ENCODE measurements at regions not wholly inside any gene's neighbourhood (a gene's known extent, or its start where the extent isn't known, plus 50 kb on each side); places are given as distances from the start of the nearest gene placed in this dataset.

DNA sequence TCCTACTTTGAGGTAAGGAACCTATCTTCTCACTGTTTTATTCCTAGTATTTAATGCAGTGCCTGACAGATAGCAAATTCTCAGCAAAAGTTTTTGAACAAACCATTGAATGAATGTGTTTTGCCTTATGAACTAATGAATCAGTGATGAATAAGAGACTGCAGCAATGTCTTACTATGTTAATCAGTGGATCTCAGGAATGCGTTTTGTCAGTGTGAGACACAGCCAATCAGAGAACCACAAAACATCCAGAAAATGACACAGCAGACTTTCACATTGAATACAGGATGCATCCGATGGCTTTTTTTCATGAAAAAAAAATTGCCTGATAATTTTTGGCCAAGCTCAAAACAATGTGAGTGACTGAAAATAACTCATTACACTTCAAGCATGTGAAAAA, 270.5 kb downstream of the BMP2 start:
- no peak overlapping the region for H3K27ac Mint-ChIP-seq
- CTCF ChIA-PET: no interaction called here
- POLR2A ChIA-PET: no interaction called here
- Histone ChIP-seq H3K4me1 (ENCODE audit: insufficient read depth, low read length) (no peaks in the 10 kb centered on the region), H3K36me3 (ENCODE audit: insufficient read depth, low read length) (no peaks in the 10 kb centered on the region), H3K27ac (ENCODE audit: low read depth, low read length) (no peak overlapping the region), H3K27me3 (ENCODE audit: insufficient read depth, low read length, poor library complexity, severe bottlenecking) (no peaks in the 10 kb centered on the region), H3K9me3 (ENCODE audit: low read length) (no peaks in the 10 kb centered on the region), H3K4me3 (ENCODE audit: low read length) (no peak overlapping the region)
- no peak overlapping the region for H3K4me3 Mint-ChIP-seq
- H3K27me3 Mint-ChIP-seq: no peaks in the 10 kb centered on the region
- peaks cover 11 to 29% (median 23%) of the 10 kb centered on the region in 5 donors for H3K9me3 Mint-ChIP-seq
- no peak for DNase-seq
- H3K4me1 Mint-ChIP-seq: no peaks in the 10 kb centered on the region
- no peaks in the 10 kb centered on the region for H3K36me3 Mint-ChIP-seq

DNA sequence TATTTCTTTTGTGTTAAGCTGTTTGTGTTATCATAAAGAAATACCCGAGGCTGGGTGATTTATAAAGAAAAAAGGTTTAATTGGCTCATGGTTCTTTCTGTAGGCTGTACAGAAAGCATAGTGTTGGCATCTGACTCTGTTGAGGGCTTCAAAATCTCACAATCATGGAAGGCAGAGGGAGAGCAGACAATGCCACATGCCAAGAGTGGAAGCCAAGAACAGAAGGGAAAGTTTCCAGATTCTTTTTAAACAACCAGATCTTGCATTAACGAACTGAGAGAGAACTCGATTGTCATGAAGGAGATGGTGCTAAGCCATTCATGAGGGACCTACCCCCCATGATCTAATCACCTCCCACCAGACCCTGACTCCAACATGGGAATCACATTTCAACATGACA, 290.1 kb downstream of the BMP2 start:
- no peak for DNase-seq
- CTCF ChIA-PET: no interaction called here

DNA sequence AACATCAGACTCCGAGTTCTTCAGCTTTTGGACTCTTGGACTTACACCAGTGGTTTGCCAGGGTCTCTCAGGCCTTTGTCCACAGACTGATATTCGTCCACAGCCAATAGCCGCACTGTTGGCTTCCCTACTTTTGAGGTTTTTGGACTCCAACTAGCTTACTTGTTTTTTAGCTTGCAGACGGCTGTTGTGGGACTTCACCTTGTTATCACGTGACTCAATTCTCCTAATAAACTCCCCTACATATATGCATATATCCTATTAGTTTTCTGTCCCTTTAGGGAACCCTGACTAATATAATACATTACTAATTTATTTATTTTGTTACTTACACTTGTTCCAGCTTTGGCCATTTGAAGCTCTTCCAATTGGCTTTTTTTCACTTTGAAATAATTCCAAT, 311.3 kb downstream of the BMP2 start:
- Histone ChIP-seq H3K36me3 (ENCODE audit: insufficient read depth, low read length) (no peaks in the 10 kb centered on the region), H3K27me3 (ENCODE audit: insufficient read depth, low read length, poor library complexity, severe bottlenecking) (no peaks in the 10 kb centered on the region), H3K27ac (ENCODE audit: low read depth, low read length) (no peak overlapping the region), H3K4me1 (ENCODE audit: insufficient read depth, low read length) (no peaks in the 10 kb centered on the region), H3K4me3 (ENCODE audit: low read length) (no peak overlapping the region), H3K9me3 (ENCODE audit: low read length) (peaks cover 5% of the 10 kb centered on the region)
- Mint-ChIP-seq H3K4me3 (no peak overlapping the region), H3K9me3 (peaks cover 0 to 17% (median 3%) of the 10 kb centered on the region in 5 donors), H3K36me3 (no peaks in the 10 kb centered on the region), H3K4me1 (no peaks in the 10 kb centered on the region), H3K27ac (no peak overlapping the region), H3K27me3 (no peaks in the 10 kb centered on the region)
- CTCF ChIA-PET: no interaction called here
- DNase-seq: no peak
- POLR2A ChIA-PET: no interaction called here

More for the DNA sequence above, 290.1 kb downstream of the BMP2 start:
- Histone ChIP-seq H3K9me3 (ENCODE audit: low read length) (no peaks in the 10 kb centered on the region), H3K27me3 (ENCODE audit: insufficient read depth, low read length, poor library complexity, severe bottlenecking) (no peaks in the 10 kb centered on the region), H3K4me1 (ENCODE audit: insufficient read depth, low read length) (no peaks in the 10 kb centered on the region), H3K27ac (ENCODE audit: low read depth, low read length) (no peak overlapping the region), H3K36me3 (ENCODE audit: insufficient read depth, low read length) (no peaks in the 10 kb centered on the region), H3K4me3 (ENCODE audit: low read length) (no peak overlapping the region)
- Mint-ChIP-seq H3K4me1 (no peaks in the 10 kb centered on the region), H3K9me3 (peaks cover 0 to 17% (median 9%) of the 10 kb centered on the region in 5 donors), H3K27me3 (no peaks in the 10 kb centered on the region), H3K27ac (no peak overlapping the region), H3K4me3 (no peak overlapping the region), H3K36me3 (no peaks in the 10 kb centered on the region)
- POLR2A ChIA-PET: no interaction called here

DNA sequence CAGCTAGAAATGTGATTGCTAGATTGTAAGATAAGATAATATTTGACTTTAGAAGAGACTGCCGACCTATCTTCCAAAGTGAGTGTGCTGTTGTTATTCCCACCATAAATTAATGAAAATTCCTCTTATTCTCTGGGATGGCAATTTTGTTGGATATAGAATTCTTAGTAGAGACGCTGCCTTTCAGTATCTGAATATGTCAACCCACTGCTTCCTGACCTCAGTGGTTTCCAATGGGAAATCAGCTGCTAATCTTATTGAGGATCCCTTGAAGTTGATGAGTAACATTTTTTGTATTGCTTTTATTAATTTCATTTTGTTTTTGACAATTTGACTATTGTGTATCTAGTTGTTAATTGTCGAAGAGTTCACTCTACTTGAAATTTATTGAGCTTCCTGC, 313.0 kb downstream of the BMP2 start:
- peaks cover 5% of the 10 kb centered on the region for H3K9me3 ChIP-seq (ENCODE audit: low read length)

DNA sequence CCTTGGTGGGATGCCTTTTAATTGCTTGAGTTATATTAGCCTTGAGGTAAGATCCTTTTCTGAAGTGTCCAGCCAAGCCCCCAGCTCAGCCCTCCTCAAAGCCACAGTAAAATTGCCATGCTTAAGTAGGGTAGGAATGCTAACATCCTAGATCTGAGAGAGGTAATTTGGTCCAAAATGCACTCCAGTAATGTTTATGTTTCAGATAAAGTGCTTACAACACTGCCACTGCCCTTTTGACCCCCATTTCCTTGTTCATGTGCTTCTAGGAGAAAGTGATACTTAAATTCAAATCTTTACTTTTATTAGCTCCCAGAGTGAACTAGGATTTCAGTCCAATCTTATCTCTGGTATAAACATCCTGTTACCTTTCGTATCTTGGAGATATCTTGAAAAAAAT, 318.0 kb downstream of the BMP2 start:
- Mint-ChIP-seq H3K27me3 (no peaks in the 10 kb centered on the region), H3K4me1 (no peaks in the 10 kb centered on the region), H3K4me3 (no peak overlapping the region), H3K27ac (no peak overlapping the region), H3K36me3 (no peaks in the 10 kb centered on the region), H3K9me3 (peaks cover 0 to 23% (median 10%) of the 10 kb centered on the region in 5 donors)
- ChIA-PET CTCF (no interaction called here), POLR2A (no interaction called here)
- H3K27ac ChIP-seq (ENCODE audit: low read depth, low read length): no peak overlapping the region
- no peak overlapping the region for H3K4me3 ChIP-seq (ENCODE audit: low read length)
- no peaks in the 10 kb centered on the region for H3K36me3 ChIP-seq (ENCODE audit: insufficient read depth, low read length)
- no peaks in the 10 kb centered on the region for H3K4me1 ChIP-seq (ENCODE audit: insufficient read depth, low read length)
- no peak for DNase-seq
- peaks cover 5% of the 10 kb centered on the region for H3K9me3 ChIP-seq (ENCODE audit: low read length)
- no peaks in the 10 kb centered on the region for H3K27me3 ChIP-seq (ENCODE audit: insufficient read depth, low read length, poor library complexity, severe bottlenecking)

More for the DNA sequence above, 313.0 kb downstream of the BMP2 start:
- CTCF ChIA-PET: no interaction called here
- Mint-ChIP-seq H3K27ac (no peak overlapping the region), H3K4me3 (no peak overlapping the region), H3K4me1 (no peaks in the 10 kb centered on the region), H3K27me3 (no peaks in the 10 kb centered on the region), H3K9me3 (peaks cover 0 to 17% (median 3%) of the 10 kb centered on the region in 5 donors), H3K36me3 (no peaks in the 10 kb centered on the region)
- no peak for DNase-seq
- Histone ChIP-seq H3K27ac (ENCODE audit: low read depth, low read length) (no peak overlapping the region), H3K27me3 (ENCODE audit: insufficient read depth, low read length, poor library complexity, severe bottlenecking) (no peaks in the 10 kb centered on the region), H3K4me3 (ENCODE audit: low read length) (no peak overlapping the region), H3K4me1 (ENCODE audit: insufficient read depth, low read length) (no peaks in the 10 kb centered on the region), H3K36me3 (ENCODE audit: insufficient read depth, low read length) (no peaks in the 10 kb centered on the region)
- POLR2A ChIA-PET: no interaction called here

DNA sequence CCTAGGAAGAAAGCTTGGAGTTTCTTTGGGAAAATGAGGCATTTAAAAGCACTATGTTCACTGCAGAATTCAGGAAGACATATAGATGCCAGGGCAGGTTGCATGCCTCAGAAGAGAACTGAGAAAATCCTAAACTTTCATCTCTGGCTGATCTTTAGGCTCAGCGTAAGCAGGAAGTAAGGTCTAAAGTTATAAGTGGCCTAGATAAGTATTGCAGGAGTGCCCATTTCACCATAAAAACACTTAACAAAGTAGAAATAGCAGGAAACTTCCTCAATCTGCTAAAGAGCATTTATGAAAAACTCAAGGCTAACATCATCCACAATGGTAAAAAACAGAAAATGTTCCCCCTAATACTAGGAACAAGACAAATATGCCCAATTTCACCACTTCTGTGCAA, 320.3 kb downstream of the BMP2 start:
- Mint-ChIP-seq H3K27me3 (no peaks in the 10 kb centered on the region), H3K27ac (no peak overlapping the region), H3K4me1 (no peaks in the 10 kb centered on the region), H3K9me3 (peaks cover 5 to 18% (median 10%) of the 10 kb centered on the region in 5 donors), H3K36me3 (no peaks in the 10 kb centered on the region), H3K4me3 (no peak overlapping the region)
- Histone ChIP-seq H3K27me3 (ENCODE audit: insufficient read depth, low read length, poor library complexity, severe bottlenecking) (no peaks in the 10 kb centered on the region), H3K4me3 (ENCODE audit: low read length) (no peak overlapping the region), H3K4me1 (ENCODE audit: insufficient read depth, low read length) (no peaks in the 10 kb centered on the region), H3K27ac (ENCODE audit: low read depth, low read length) (no peak overlapping the region), H3K36me3 (ENCODE audit: insufficient read depth, low read length) (no peaks in the 10 kb centered on the region), H3K9me3 (ENCODE audit: low read length) (peaks cover 5% of the 10 kb centered on the region)
- POLR2A ChIA-PET: no interaction called here
- no peak for DNase-seq
- CTCF ChIA-PET: no interaction called here

DNA sequence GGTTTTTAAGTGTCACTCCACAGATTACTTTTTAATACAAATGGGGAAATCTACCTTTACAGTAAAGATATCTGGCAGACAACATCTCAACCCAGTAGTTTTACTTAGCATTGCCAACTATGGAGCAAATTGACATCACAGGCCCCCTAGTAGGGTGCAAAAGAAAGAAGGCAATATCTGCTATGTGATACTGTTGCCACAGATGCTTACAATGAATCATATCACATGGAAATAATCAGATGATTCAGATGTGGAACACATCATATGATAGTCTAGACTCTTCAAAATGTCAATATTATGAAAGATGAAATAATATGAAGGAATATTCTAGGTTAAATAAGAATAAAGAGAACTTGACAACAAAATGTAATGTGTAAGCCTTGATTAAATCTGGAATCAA, 322.5 kb downstream of the BMP2 start:
- DNase-seq: no peak
- no peak overlapping the region for H3K4me3 Mint-ChIP-seq

DNA sequence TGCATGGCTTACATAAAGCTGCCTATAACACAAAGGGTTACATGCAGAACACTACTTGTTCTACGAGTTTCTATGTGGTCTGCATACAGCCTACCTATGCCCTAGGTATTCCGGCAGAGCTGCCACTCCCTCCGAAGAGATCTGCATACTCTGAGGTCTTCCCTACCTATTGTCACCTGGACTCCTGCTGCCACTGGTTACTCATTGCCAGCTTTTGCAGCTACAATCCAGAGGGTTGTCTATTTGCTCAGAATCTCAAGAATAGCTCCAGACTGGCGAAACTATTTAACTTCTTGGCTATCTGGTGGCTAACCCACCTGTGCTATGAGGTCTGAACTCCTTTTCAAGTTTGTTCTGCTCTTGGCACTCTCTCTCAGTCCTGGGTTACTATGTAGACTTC, 323.3 kb downstream of the BMP2 start:
- POLR2A ChIA-PET: no interaction called here
- no peaks in the 10 kb centered on the region for H3K4me1 ChIP-seq (ENCODE audit: insufficient read depth, low read length)
- Mint-ChIP-seq H3K4me1 (no peaks in the 10 kb centered on the region), H3K9me3 (peaks cover 5 to 19% (median 13%) of the 10 kb centered on the region in 5 donors), H3K27ac (no peak overlapping the region), H3K4me3 (no peak overlapping the region), H3K36me3 (no peaks in the 10 kb centered on the region), H3K27me3 (no peaks in the 10 kb centered on the region)
- no peaks in the 10 kb centered on the region for H3K36me3 ChIP-seq (ENCODE audit: insufficient read depth, low read length)
- DNase-seq: no peak
- no peaks in the 10 kb centered on the region for H3K27me3 ChIP-seq (ENCODE audit: insufficient read depth, low read length, poor library complexity, severe bottlenecking)
- peaks cover 5% of the 10 kb centered on the region for H3K9me3 ChIP-seq (ENCODE audit: low read length)
- no peak overlapping the region for H3K4me3 ChIP-seq (ENCODE audit: low read length)
- CTCF ChIA-PET: no interaction called here
- H3K27ac ChIP-seq (ENCODE audit: low read depth, low read length): no peak overlapping the region

More for the DNA sequence above, 322.5 kb downstream of the BMP2 start:
- Histone ChIP-seq H3K36me3 (ENCODE audit: insufficient read depth, low read length) (no peaks in the 10 kb centered on the region), H3K9me3 (ENCODE audit: low read length) (peaks cover 5% of the 10 kb centered on the region), H3K27me3 (ENCODE audit: insufficient read depth, low read length, poor library complexity, severe bottlenecking) (no peaks in the 10 kb centered on the region), H3K4me1 (ENCODE audit: insufficient read depth, low read length) (no peaks in the 10 kb centered on the region), H3K27ac (ENCODE audit: low read depth, low read length) (no peak overlapping the region), H3K4me3 (ENCODE audit: low read length) (no peak overlapping the region)
- H3K4me1 Mint-ChIP-seq: no peaks in the 10 kb centered on the region
- H3K27me3 Mint-ChIP-seq: no peaks in the 10 kb centered on the region
- CTCF ChIA-PET: no interaction called here
- POLR2A ChIA-PET: no interaction called here
- peaks cover 5 to 14% (median 13%) of the 10 kb centered on the region in 5 donors for H3K9me3 Mint-ChIP-seq
- H3K36me3 Mint-ChIP-seq: no peaks in the 10 kb centered on the region
- no peak overlapping the region for H3K27ac Mint-ChIP-seq

DNA sequence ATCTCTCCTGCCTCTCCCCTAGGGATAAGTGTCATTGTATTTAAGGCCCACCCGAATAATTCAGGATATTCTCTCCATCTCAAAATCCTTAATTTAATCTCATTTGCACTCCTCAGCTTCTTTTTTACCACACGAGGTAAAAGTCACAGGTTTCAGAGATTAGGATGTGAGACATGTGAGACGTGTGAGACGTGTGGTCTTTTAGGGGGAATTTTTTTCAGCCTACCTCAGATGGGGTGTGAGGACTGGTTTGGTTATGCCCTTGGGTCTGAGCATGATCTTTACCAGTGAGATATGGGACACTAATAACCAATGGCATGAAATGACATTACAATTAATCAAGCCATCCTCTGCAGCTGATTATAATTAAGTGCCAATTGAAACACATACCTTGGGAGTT, 324.2 kb downstream of the BMP2 start:
- Mint-ChIP-seq H3K27ac (no peak overlapping the region), H3K4me3 (no peak overlapping the region), H3K4me1 (no peaks in the 10 kb centered on the region), H3K9me3 (peaks cover 5 to 19% (median 13%) of the 10 kb centered on the region in 5 donors), H3K36me3 (no peaks in the 10 kb centered on the region), H3K27me3 (no peaks in the 10 kb centered on the region)
- POLR2A ChIA-PET: no interaction called here
- CTCF ChIA-PET: no interaction called here
- H3K4me3 ChIP-seq (ENCODE audit: low read length): no peak overlapping the region
- H3K27ac ChIP-seq (ENCODE audit: low read depth, low read length): no peak overlapping the region
- H3K4me1 ChIP-seq (ENCODE audit: insufficient read depth, low read length): no peaks in the 10 kb centered on the region
- peaks cover 3% of the 10 kb centered on the region for H3K9me3 ChIP-seq (ENCODE audit: low read length)
- H3K36me3 ChIP-seq (ENCODE audit: insufficient read depth, low read length): no peaks in the 10 kb centered on the region
- no peaks in the 10 kb centered on the region for H3K27me3 ChIP-seq (ENCODE audit: insufficient read depth, low read length, poor library complexity, severe bottlenecking)
- no peak for DNase-seq
